Cardiac fibroblast (primary cell): ENCODE measurements at regions not wholly inside any gene's neighbourhood (a gene's known extent, or its start where the extent isn't known, plus 50 kb on each side); places are given as distances from the start of the nearest gene placed in this dataset.
"Not testable (repeated sequence)": the region's sequence is repeated elsewhere in the genome, so short reads cannot be mapped to it uniquely, and the experiment has no call there.

Experiments
- DNase-seq, 2 donors: peaks; one replicate each; pipeline versions ENCODE4 v3.0.0 to v3.0.0-alpha.2; 2010; ENCODE audit warnings: low read depth in 2 of 2
- H3K4me3 ChIP-seq, 2 donors: replicated peaks in 1 of 2; 1 replicate in 1 of 2; 2 replicates in 1 of 2; pipeline ENCODE4 v1.5.1; 2011; ENCODE audit warnings: low read depth in 2 of 2, low read length in 2 of 2, mild to moderate bottlenecking in 2 of 2, moderate library complexity in 1 of 2
- CTCF ChIP-seq: IDR thresholded peaks from one replicate; pipeline ENCODE4 v1.5.1; 2011; ENCODE audit warnings: low read depth, mild to moderate bottlenecking, low read length, inconsistent platforms

DNA sequence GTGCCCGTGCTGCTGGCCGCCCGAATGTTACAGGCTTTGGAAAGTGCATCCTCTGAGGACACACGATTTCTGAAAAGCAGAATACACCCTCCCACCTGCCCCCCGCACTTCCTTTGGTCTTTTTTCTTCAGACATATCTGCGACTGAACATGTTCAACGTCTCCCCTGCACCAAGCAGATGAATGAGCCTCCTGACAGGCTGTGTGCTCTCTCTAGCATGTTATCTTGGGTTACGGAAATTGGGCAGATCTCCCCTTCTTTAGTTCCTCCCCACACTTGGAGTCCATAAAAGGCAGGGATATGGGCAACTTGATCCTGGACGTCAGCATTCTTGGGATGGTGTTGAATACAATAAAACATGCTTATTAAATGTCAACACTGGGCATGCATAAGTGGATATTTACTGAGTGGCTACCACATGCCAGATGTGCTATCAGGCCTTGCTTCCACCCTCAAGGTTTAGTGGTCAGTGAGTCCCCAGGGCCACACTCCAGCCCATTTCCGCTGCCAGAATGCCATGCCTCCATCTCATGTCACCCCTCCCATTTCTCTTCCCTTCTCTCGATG, 130.4 kb downstream of the TRIM43 start:
- no peak for TF ChIP-seq CTCF
- no peak overlapping the region for H3K4me3 ChIP-seq
- DNase-seq = no peak

DNA sequence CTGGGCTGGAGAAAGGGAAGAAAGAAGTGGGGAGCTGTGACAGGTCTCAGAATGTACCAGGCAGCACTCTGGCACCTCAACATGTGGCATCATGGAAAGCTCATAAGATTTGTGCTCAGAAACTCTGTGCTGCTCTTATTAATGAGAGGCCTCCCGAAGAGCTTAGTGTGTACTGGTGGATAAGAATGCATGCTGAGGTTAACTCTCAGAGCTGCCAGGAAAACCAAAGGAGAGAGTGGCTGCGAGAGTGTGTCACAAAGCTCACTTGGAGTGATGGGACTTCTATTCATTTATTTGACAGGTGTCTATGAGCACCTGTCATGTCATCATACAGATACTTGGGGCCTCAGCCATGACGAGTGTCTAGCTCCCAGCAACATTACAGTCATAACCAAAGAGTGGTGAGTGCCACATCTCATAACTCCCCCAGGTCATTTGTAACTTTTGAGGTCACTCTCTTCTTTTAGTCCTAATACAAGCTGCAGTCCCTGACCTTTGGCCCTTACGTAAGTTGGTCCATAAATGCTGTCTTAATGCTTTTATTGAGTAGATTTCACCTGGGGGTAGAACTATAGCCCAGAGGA, 131.9 kb downstream of the TRIM43 start:
- H3K4me3 ChIP-seq, DNase-seq: not testable (repeated sequence)

GRCh38 chr2:95725191-95725590, 133.4 kb downstream of the TRIM43 start:
- DNase-seq, H3K4me3 ChIP-seq: not testable (repeated sequence)

- peak in 1 of 2 donors; percentile 2 for DNase-seq
- not testable (repeated sequence) for H3K4me3 ChIP-seq
These were observed 133.9 kb downstream of the TRIM43 start for GRCh38 chr2:95725677-95726076.

GRCh38 chr2:95727420-95727819, 135.6 kb downstream of the TRIM43 start:
- H3K4me3 ChIP-seq, DNase-seq: not testable (repeated sequence)

GRCh38 chr2:95728878-95729596, 137.2 kb downstream of the TRIM43 start:
- TF ChIP-seq CTCF = peak; percentile 51
- no peak overlapping the region for H3K4me3 ChIP-seq
- DNase-seq = peak; percentile 91 to 92

DNA sequence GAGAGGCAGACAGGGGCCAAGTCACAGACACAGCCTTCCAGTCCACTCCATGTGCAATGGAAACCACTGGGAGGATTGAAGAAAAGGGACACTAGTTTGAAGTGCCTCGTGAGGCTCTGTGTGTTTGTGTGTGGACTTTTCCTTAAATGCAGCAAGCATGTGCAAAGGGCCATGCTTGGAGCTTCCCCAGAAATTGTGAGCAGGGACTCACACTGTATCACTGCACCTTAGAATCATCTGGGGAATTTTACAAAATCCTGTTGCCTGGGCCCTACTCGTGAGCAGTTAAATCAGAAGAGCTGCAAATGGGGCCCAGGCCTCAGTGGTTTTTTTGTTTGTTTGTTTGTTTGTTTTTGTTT, 137.8 kb downstream of the TRIM43 start:
- no peak for DNase-seq
- H3K4me3 ChIP-seq = no peak overlapping the region
- no peak for TF ChIP-seq CTCF

DNA sequence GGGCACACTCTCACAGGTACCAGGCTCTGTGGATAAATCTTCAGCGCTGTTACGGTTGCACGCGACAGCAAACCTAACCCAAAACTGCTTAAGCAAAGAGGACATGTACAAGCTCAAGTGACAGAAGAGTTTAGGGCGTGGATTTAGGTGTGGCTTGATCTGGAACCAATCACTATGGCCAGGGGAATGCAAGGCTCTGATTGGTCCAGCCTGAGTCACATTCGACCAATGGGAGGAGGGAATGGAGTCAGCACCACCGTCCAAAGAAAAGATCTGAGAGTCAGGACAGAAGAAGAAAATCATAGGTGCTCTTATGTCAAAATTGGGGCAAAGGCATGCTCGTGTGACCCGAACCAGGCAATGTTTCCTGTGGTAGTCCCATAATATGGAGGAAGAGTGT, 139.0 kb downstream of the TRIM43 start:
- DNase-seq = peak in 1 of 2 donors; percentile 8
- TF ChIP-seq CTCF = no peak

More for the DNA sequence above, 139.0 kb downstream of the TRIM43 start:
- H3K4me3 ChIP-seq = no peak overlapping the region
